Testis (tissue), 2 donors: ENCODE measurements at regions not wholly inside any gene's neighbourhood (a gene's known extent, or its start where the extent isn't known, plus 50 kb on each side); places are given as distances from the start of the nearest gene placed in this dataset.

Source experiments
- POLR2A ChIP-seq: fragments of 450-650 bp; IDR thresholded peaks from one replicate; pipeline ENCODE4 v1.6.1; 2017; ENCODE audit warnings: antibody characterized with exemption, mild to moderate bottlenecking, moderate library complexity
- TF ChIP-seq, protein P1 (sequence below), 3 experiments: fragments of 450-650 bp in 2 of 3; fragments of 200-600 bp in 1 of 3; sonication (generic) in 1 of 3; IDR thresholded peaks; one replicate each; pipeline ENCODE4 v1.5.1; 2016 to 2019; ENCODE audit warnings: antibody characterized with exemption in 3 of 3, mild to moderate bottlenecking in 2 of 3, moderate library complexity in 1 of 3

DNA sequence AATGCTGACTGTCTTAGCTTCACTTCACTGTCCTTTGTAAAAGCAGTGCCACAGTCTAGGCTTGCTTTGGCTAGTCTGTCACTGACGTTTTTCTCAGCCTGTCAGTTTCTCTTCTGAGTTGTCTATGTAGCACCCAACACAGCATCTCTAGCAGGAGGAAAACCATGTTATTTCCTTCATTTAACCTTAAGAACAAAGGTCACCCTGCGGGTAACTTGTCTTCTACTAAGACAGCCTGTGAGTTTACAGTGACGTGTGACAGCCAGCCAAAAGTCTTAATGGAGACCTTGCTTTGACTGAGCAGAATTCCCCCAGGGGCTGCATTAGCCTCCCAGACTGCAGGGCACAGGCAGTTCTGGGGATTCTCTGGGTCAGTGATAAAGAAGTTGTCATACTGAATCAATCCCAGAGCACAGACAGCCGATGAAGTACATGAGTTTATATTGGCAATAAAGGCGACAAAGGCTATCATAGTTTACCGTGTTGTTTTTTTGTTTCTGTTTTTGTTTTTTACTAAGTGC is 296.0 kb upstream of the KIAA1217 start:
- TF ChIP-seq, protein P1, sequence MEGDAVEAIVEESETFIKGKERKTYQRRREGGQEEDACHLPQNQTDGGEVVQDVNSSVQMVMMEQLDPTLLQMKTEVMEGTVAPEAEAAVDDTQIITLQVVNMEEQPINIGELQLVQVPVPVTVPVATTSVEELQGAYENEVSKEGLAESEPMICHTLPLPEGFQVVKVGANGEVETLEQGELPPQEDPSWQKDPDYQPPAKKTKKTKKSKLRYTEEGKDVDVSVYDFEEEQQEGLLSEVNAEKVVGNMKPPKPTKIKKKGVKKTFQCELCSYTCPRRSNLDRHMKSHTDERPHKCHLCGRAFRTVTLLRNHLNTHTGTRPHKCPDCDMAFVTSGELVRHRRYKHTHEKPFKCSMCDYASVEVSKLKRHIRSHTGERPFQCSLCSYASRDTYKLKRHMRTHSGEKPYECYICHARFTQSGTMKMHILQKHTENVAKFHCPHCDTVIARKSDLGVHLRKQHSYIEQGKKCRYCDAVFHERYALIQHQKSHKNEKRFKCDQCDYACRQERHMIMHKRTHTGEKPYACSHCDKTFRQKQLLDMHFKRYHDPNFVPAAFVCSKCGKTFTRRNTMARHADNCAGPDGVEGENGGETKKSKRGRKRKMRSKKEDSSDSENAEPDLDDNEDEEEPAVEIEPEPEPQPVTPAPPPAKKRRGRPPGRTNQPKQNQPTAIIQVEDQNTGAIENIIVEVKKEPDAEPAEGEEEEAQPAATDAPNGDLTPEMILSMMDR (IDR thresholded peaks at IDR 0.05): no peak
- no peak for TF ChIP-seq POLR2A
